ENCODE measurements at regions not wholly inside any gene's neighbourhood (a gene's known extent, or its start where the extent isn't known, plus 50 kb on each side); places are given as distances from the start of the nearest gene placed in this dataset.

DNA sequence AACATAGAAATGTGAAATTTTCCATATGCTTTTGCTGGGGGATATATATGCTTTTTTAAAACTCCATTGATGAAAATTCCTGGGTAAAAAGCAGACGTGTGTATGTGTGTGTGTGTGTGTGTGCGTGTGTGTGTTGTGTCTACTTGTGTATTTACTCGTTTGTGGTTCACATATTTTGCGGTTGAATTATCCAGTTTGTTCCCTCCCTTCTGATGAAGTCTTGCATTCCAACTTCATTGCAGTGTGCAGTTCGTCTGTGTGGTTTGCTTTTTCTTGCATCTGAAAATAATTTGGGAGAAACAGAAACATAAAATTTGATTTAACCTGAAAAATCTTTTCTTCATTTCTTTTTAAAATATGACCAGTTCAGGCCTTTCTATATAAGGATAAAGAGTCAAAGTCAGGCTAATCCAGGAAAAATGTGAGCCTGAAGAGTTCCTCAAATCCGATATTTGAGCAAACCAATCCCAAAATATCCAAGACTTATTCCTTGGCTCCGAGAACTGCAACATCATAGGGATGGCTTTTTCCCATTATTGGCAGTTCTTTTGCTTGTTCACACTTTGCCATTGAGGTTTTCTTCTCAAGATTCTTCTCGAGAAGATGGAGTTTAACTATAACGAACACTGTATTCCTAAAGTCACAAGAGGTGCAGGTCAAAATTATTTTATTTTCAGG lies 202.2 kb upstream of the CCN2 start:
- H3K9me3 Mint-ChIP-seq = no peaks in the 10 kb centered on the region
- H3K4me1 Mint-ChIP-seq (ENCODE audit: low read depth) = no peaks in the 10 kb centered on the region
- H3K27me3 Mint-ChIP-seq (ENCODE audit: low read depth) = no peaks in the 10 kb centered on the region
- H3K27ac Mint-ChIP-seq = no peak overlapping the region
- H3K36me3 Mint-ChIP-seq (ENCODE audit: low read depth) = no peaks in the 10 kb centered on the region
- intact Hi-C loops (cut with micrococcal nuclease) = no loop called here
- no peak for DNase-seq (ENCODE audit: low spot score)
- no peak overlapping the region for H3K4me3 Mint-ChIP-seq (ENCODE audit: low read depth)

DNA sequence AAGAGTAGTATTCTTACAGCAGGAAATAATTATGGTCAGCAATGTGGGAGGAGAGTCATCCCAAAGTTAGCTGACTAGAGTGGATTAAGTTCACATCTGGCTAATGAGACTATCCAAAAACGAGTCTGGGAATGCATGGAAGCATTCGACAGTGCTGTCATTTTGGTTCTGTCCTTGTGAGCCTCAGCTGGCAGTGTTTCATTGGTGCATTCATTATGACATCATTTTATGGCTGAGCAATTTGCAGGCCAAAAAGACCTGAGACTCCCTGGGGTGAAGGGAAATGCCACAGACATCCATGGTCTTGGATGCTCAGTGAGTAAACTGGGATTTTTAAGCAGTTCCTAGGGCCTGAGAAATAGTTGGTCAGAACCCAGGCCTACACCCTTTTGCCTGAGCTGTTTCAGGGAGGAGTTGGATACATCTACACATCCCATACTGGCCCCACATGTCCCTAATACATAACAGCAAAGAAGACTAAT lies 196.4 kb upstream of the CCN2 start:
- Mint-ChIP-seq H3K9me3 (no peaks in the 10 kb centered on the region), H3K36me3 (ENCODE audit: low read depth) (no peaks in the 10 kb centered on the region), H3K27ac (no peak overlapping the region), H3K4me3 (ENCODE audit: low read depth) (no peak overlapping the region), H3K4me1 (ENCODE audit: low read depth) (no peaks in the 10 kb centered on the region), H3K27me3 (ENCODE audit: low read depth) (no peaks in the 10 kb centered on the region)
- intact Hi-C loops (cut with micrococcal nuclease) = no loop called here
- no peak for DNase-seq (ENCODE audit: low spot score)

DNA sequence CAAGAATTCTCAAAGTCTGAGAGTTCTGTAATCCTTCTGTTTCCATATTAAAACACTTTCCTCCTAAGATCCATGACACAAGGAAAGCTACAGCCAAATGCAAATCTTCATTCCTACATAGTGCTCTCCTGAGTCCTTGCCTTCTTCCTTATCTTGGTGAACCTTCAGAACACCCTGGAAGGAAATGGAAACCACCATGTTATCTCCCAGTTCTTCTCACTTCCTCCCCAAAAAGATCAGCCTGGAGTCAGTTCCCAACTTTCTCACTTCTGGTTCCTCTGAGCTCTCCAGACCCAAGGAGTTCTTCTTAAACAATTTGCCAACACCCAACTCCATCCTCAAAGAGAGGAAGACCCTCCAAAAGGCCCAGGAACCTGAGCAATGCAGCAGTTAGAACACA lies 193.3 kb upstream of the CCN2 start:
- Mint-ChIP-seq H3K9me3 (no peaks in the 10 kb centered on the region), H3K4me1 (ENCODE audit: low read depth) (no peaks in the 10 kb centered on the region), H3K27ac (no peak overlapping the region), H3K27me3 (ENCODE audit: low read depth) (no peaks in the 10 kb centered on the region), H3K4me3 (ENCODE audit: low read depth) (no peak overlapping the region), H3K36me3 (ENCODE audit: low read depth) (no peaks in the 10 kb centered on the region)
- intact Hi-C loops (cut with micrococcal nuclease) = no loop called here
- no peak for DNase-seq (ENCODE audit: low spot score)

DNA sequence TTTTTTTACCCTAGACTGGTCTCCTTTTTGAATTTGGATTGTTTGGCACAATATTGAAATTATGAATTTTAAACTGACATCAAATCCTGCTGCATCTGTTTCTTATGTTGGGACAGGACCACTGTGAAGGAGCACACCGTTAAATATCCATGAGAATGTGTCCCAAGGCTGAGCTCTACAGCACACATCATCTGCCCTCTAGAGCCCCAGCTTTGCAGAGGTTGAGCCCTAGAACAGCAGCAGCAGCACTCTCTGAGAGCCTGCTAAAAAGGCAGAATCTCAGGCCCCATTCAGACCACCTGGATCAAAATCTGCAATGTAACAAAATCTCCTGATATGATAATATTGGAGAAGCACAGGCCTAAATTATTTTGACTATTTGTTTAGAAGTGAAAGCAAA lies 192.1 kb upstream of the CCN2 start:
- no peaks in the 10 kb centered on the region for H3K36me3 Mint-ChIP-seq (ENCODE audit: low read depth)
- H3K27ac Mint-ChIP-seq = no peak overlapping the region
- intact Hi-C loops (cut with micrococcal nuclease) = no loop called here
- H3K9me3 Mint-ChIP-seq = no peaks in the 10 kb centered on the region
- H3K4me1 Mint-ChIP-seq (ENCODE audit: low read depth) = no peaks in the 10 kb centered on the region
- no peak overlapping the region for H3K4me3 Mint-ChIP-seq (ENCODE audit: low read depth)
- no peak for DNase-seq (ENCODE audit: low spot score)
- H3K27me3 Mint-ChIP-seq (ENCODE audit: low read depth) = no peaks in the 10 kb centered on the region

DNA sequence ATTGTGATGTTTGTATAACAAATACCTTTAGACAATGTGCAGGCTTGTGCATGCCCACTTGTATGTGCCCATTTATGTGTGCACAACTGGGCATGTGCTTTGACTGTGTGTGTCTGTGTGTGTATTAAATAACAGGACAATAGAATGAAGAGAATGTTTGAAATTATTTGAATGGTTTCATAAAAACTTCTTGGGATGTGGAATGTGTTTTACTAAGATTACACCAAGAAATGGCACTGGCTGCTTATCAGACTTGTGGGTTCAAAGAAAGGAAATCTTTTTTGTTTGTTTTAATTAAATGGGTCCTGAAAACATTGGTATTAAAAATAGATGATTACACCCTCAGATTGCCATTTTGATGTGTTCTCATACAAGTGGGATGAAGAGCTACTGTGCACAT lies 191.6 kb upstream of the CCN2 start:
- no peaks in the 10 kb centered on the region for H3K27me3 Mint-ChIP-seq (ENCODE audit: low read depth)
- H3K36me3 Mint-ChIP-seq (ENCODE audit: low read depth) = no peaks in the 10 kb centered on the region
- H3K9me3 Mint-ChIP-seq = no peaks in the 10 kb centered on the region
- no peaks in the 10 kb centered on the region for H3K4me1 Mint-ChIP-seq (ENCODE audit: low read depth)
- no peak for DNase-seq (ENCODE audit: low spot score)
- H3K27ac Mint-ChIP-seq = no peak overlapping the region
- no peak overlapping the region for H3K4me3 Mint-ChIP-seq (ENCODE audit: low read depth)
- intact Hi-C loops (cut with micrococcal nuclease) = no loop called here

DNA sequence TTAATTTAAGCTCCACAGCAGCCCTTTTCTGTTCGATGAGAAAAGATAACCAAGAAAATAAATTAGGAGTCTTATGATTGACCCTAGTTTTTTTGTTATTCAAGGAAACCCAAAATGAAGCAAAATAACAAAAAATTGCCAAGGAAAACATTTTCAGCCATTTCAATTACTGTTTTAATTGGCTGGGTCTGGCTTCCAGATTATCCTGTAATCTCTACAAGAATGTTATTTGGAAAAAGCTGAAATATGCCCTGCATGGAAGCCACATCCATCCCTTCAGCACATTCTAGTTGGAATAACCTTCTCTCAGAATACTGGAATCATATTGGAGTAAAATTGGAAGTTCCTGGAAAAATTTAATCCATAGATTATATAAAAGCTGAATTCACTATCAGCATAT lies 191.1 kb upstream of the CCN2 start:
- no peaks in the 10 kb centered on the region for H3K27me3 Mint-ChIP-seq (ENCODE audit: low read depth)
- no peak overlapping the region for H3K4me3 Mint-ChIP-seq (ENCODE audit: low read depth)
- H3K36me3 Mint-ChIP-seq (ENCODE audit: low read depth) = no peaks in the 10 kb centered on the region
- intact Hi-C loops (cut with micrococcal nuclease) = no loop called here
- no peak overlapping the region for H3K27ac Mint-ChIP-seq
- no peak for DNase-seq (ENCODE audit: low spot score)
- H3K4me1 Mint-ChIP-seq (ENCODE audit: low read depth) = no peaks in the 10 kb centered on the region
- H3K9me3 Mint-ChIP-seq = no peaks in the 10 kb centered on the region

DNA sequence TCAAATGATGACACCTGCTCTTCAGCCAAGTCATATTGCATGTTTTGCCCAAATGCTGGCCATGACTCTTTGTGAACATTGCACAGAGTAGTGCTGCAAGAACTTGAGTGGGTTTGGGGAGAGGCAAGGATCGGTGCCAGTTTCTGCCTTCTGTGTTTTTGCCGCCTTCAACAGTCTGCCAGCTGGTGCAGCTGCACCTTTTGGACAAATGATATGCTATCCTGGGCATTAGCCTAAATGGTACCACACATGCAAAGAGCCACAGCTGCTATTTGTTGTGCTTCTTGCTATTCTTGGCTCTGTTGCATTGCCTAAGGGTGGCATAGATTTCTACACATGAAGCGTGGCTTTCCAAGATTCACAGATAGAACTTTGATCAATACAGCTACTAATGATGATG lies 189.0 kb upstream of the CCN2 start:
- Mint-ChIP-seq H3K36me3 (ENCODE audit: low read depth) (no peaks in the 10 kb centered on the region), H3K27ac (no peak overlapping the region), H3K27me3 (ENCODE audit: low read depth) (no peaks in the 10 kb centered on the region), H3K4me1 (ENCODE audit: low read depth) (no peaks in the 10 kb centered on the region), H3K9me3 (no peaks in the 10 kb centered on the region), H3K4me3 (ENCODE audit: low read depth) (no peak overlapping the region)
- DNase-seq (ENCODE audit: low spot score) = no peak
- intact Hi-C loops (cut with micrococcal nuclease) = no loop called here

DNA sequence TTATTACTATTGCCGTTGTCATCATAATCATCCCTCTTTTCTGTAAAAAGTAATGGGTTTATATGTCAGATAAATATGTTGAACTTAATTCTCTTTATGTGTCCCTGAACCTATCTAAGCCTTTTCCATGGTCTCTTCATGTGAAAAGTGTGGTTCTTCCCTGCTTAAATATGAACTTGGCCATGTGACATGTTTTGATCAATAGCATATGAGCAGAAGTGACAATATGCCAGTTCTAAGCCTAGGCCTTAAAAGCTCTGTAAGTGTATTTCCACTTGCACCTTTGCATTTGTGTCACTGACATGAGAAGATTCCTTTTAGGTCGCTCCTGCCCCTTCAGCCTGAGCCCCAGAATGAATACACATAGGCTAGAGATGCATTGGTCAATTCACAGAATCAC lies 188.4 kb upstream of the CCN2 start:
- Mint-ChIP-seq H3K27me3 (ENCODE audit: low read depth) (no peaks in the 10 kb centered on the region), H3K4me3 (ENCODE audit: low read depth) (no peak overlapping the region), H3K4me1 (ENCODE audit: low read depth) (no peaks in the 10 kb centered on the region), H3K27ac (no peak overlapping the region), H3K9me3 (no peaks in the 10 kb centered on the region), H3K36me3 (ENCODE audit: low read depth) (no peaks in the 10 kb centered on the region)
- DNase-seq (ENCODE audit: low spot score) = no peak
- intact Hi-C loops (cut with micrococcal nuclease) = no loop called here

DNA sequence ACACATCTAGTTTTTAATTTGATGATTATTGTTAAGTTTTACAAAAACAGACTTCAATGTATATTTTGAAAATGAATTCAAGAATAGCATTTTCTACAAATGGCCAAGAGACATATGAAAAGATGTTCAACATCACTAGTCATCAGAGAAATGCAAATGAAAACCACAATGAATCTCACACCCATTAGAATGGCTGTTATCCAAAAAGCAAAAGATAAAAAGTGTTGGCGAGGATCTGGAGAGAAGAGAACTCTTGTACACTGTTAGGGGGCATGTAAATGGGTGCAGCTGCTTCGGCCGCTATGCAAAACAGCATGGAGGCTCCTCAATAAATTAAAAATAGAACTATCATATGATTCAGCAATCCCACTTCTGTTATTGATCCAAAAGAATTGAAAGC lies 185.8 kb upstream of the CCN2 start:
- H3K4me1 Mint-ChIP-seq (ENCODE audit: low read depth) = no peaks in the 10 kb centered on the region
- no peaks in the 10 kb centered on the region for H3K36me3 Mint-ChIP-seq (ENCODE audit: low read depth)
- H3K27ac Mint-ChIP-seq = no peak overlapping the region
- DNase-seq (ENCODE audit: low spot score) = no peak
- H3K4me3 Mint-ChIP-seq (ENCODE audit: low read depth) = no peak overlapping the region
- no peaks in the 10 kb centered on the region for H3K27me3 Mint-ChIP-seq (ENCODE audit: low read depth)
- no peaks in the 10 kb centered on the region for H3K9me3 Mint-ChIP-seq
- intact Hi-C loops (cut with micrococcal nuclease) = no loop called here

DNA sequence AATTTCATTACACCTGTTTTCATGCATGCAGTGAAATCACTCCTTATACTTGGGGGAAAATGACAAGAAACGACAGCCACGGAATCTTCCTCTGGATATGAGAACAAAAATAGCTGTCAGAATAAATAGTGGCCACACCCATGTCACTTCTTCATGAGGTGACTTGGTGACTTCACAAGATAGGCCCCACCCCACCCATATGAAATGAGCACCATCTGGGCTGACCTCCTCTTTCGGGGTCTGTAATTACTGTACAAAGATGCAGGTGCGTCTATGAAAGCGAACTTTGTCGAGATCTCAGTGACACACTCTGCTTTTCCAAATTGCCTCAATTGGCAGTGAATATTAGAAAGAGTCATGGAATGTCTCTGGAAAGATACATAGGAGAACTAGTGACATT lies 184.2 kb upstream of the CCN2 start:
- Mint-ChIP-seq H3K36me3 (ENCODE audit: low read depth) (no peaks in the 10 kb centered on the region), H3K9me3 (no peaks in the 10 kb centered on the region), H3K4me1 (ENCODE audit: low read depth) (peaks cover 8% of the 10 kb centered on the region), H3K4me3 (ENCODE audit: low read depth) (no peak overlapping the region), H3K27ac (no peak overlapping the region), H3K27me3 (ENCODE audit: low read depth) (peaks cover 3% of the 10 kb centered on the region)
- no peak for DNase-seq (ENCODE audit: low spot score)
- intact Hi-C loops (cut with micrococcal nuclease) = no loop called here

DNA sequence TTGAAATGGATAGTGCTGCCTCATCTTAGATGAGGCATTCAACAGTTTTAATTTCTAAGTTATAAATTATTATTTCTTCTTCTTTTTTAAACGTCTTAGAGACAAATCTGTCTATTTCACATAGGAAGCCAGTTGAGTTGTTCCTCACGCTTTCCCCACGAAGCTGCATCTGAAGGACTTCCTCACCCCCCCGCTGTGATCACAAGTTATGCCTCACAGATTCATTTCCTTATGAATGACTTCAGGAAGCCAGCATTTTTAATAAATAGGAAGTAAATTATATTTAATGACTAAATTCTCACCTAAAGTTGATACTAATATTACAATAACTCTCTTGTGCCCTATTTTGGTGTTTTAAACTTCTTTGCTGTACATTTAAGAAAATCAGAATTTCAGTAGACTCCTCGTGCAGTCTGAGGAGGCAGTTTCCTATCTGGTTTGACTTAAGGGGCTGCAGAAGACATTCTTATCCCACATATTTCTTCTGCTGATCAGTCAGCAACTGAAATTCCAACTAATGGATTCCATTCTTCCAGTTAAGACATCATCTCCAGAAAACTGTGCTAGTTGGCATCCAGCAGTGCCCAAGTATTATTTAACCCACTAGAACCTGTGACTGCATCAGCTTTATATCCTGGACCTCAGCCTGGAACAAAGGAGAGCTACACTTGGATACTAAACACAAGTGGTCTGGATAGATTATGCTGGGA lies 182.7 kb upstream of the CCN2 start:
- Mint-ChIP-seq H3K36me3 (ENCODE audit: low read depth) (no peaks in the 10 kb centered on the region), H3K4me3 (ENCODE audit: low read depth) (no peak overlapping the region), H3K9me3 (no peaks in the 10 kb centered on the region), H3K27me3 (ENCODE audit: low read depth) (peaks cover 3% of the 10 kb centered on the region), H3K27ac (no peak overlapping the region), H3K4me1 (ENCODE audit: low read depth) (peaks cover 8% of the 10 kb centered on the region)
- DNase-seq (ENCODE audit: low spot score) = no peak
- intact Hi-C loops (cut with micrococcal nuclease) = no loop called here

DNA sequence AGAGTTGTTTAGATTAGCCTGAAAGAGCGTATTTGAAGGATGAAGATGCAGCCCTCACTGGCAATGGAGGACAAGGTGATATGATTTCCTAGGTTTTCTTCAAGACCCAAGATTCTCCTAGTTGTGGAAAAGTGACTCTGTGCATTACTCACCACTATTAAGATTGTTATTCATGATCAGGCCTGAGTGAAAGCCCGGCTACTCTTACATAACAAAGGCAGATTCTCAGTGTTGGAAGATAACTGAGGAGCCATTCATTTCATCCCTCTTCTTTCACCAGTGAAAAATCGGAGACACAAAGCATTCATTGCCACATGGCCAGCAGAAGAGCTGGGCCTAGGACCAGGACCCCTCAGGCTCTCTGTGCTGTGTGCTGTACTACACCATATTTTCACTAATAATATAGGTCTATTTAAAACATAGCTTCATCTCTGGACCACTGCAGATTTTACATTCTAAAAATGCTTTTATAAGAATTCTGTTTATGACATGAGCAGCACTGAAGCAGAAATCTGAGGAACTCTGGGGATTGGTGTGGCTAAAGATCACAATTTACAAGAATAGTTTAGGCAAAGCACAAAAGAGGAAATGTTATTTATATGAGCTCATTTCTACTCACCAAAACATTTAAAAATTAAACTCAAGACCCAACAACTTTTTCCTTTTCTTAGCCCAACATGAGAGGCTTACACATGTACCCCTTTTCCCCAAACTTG lies 181.9 kb upstream of the CCN2 start:
- peaks cover 3% of the 10 kb centered on the region for H3K27me3 Mint-ChIP-seq (ENCODE audit: low read depth)
- no peak overlapping the region for H3K27ac Mint-ChIP-seq
- H3K36me3 Mint-ChIP-seq (ENCODE audit: low read depth) = no peaks in the 10 kb centered on the region
- H3K4me3 Mint-ChIP-seq (ENCODE audit: low read depth) = no peak overlapping the region
- DNase-seq (ENCODE audit: low spot score) = no peak
- peaks cover 8% of the 10 kb centered on the region for H3K4me1 Mint-ChIP-seq (ENCODE audit: low read depth)
- no peaks in the 10 kb centered on the region for H3K9me3 Mint-ChIP-seq
- intact Hi-C loops (cut with micrococcal nuclease) = no loop called here

DNA sequence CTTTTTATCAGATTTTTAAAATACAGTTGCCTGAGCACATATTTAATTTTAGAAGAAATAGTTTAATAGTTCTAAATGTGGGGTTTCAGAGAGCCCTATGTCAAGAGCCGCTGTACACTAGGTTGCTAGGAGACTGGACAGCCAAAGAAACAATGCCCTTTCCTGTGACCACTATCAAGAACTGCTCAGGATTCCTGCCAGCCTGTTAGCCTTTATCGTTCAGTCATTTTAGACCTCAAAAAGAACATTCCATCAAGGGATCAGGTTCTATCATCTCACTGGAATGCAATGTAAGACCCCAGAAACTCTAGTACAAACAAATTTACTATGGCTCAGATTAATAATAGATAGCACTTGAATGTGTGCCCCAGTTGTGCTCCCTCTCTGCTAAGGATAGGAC lies 181.2 kb upstream of the CCN2 start:
- no peak for DNase-seq (ENCODE audit: low spot score)
- H3K4me3 Mint-ChIP-seq (ENCODE audit: low read depth) = no peak overlapping the region
- H3K4me1 Mint-ChIP-seq (ENCODE audit: low read depth) = peaks cover 8% of the 10 kb centered on the region
- intact Hi-C loops (cut with micrococcal nuclease) = no loop called here
- no peak overlapping the region for H3K27ac Mint-ChIP-seq
- H3K9me3 Mint-ChIP-seq = no peaks in the 10 kb centered on the region
- H3K27me3 Mint-ChIP-seq (ENCODE audit: low read depth) = peaks cover 3% of the 10 kb centered on the region
- H3K36me3 Mint-ChIP-seq (ENCODE audit: low read depth) = no peaks in the 10 kb centered on the region

All from activated T-helper 2 cell treated with anti-CD3 and anti-CD28 coated beads, Interferon-gamma antibody, Interleukin-2, Interleukin-4, amounts not matched to agents 10 μg/mL and 5 μg/mL and 100 μg/mL, durations not matched to agents 14 hours and 24 hours and 36 hours (primary cell).